ENCODE measurements at regions not wholly inside any gene's neighbourhood (a gene's known extent, or its start where the extent isn't known, plus 50 kb on each side); places are given as distances from the start of the nearest gene placed in this dataset.
A peak's percentile ranks its signal among the peaks of the same experiment; 100 is the strongest.

- ATAC-seq: no peak
- intact Hi-C loops (cut with DNase I, micrococcal nuclease): no loop called here
- no peak for DNase-seq
These were observed 277.1 kb upstream of the PROK2 start for GRCh38 chr3:72062017-72062416.

GRCh38 chr3:72060447-72061034, 275.6 kb upstream of the PROK2 start:
- ATAC-seq (no peak), DNase-seq (no peak)
- intact Hi-C loops (cut with DNase I, micrococcal nuclease): no loop called here

- no peak for DNase-seq
These were observed 273.6 kb upstream of the PROK2 start for GRCh38 chr3:72058493-72059081.

GRCh38 chr3:72055436-72055835, 270.5 kb upstream of the PROK2 start:
- intact Hi-C loops (cut with DNase I, micrococcal nuclease): no loop called here
- DNase-seq (no peak), ATAC-seq (no peak)

More at GRCh38 chr3:72058493-72059081, 273.6 kb upstream of the PROK2 start:
- intact Hi-C loops (cut with DNase I, micrococcal nuclease): no loop called here
- no peak for ATAC-seq

- ATAC-seq: no peak
- intact Hi-C loops (cut with DNase I, micrococcal nuclease): no loop called here
- no peak for DNase-seq
These were observed 270.0 kb upstream of the PROK2 start for GRCh38 chr3:72054976-72055375.

GRCh38 chr3:72052841-72053409, 268.0 kb upstream of the PROK2 start:
- ATAC-seq: no peak
- intact Hi-C loops (cut with DNase I, micrococcal nuclease): no loop called here
- DNase-seq: no peak

GRCh38 chr3:72050771-72051170, 265.8 kb upstream of the PROK2 start:
- ATAC-seq (no peak), DNase-seq (no peak)
- intact Hi-C loops (cut with DNase I, micrococcal nuclease): no loop called here

- DNase-seq (no peak), ATAC-seq (no peak)
- intact Hi-C loops (cut with DNase I, micrococcal nuclease): no loop called here
These were observed 265.2 kb upstream of the PROK2 start for GRCh38 chr3:72050048-72050632.

GRCh38 chr3:72049300-72049699, 264.4 kb upstream of the PROK2 start:
- ATAC-seq (no peak), DNase-seq (no peak)
- intact Hi-C loops (cut with DNase I, micrococcal nuclease): no loop called here

- ATAC-seq (no peak), DNase-seq (no peak)
- intact Hi-C loops (cut with DNase I, micrococcal nuclease): no loop called here
These were observed 263.9 kb upstream of the PROK2 start for GRCh38 chr3:72048873-72049272.

GRCh38 chr3:72047221-72047871, 262.4 kb upstream of the PROK2 start:
- ATAC-seq (no peak), DNase-seq (no peak)
- intact Hi-C loops (cut with DNase I, micrococcal nuclease): no loop called here

- DNase-seq (no peak), ATAC-seq (no peak)
- intact Hi-C loops (cut with DNase I, micrococcal nuclease): no loop called here
These were observed 259.4 kb upstream of the PROK2 start for GRCh38 chr3:72044231-72044855.

- DNase-seq: no peak
- ATAC-seq: no peak
- intact Hi-C loops (cut with DNase I, micrococcal nuclease): no loop called here
These were observed 258.5 kb upstream of the PROK2 start for GRCh38 chr3:72043204-72044133.

GRCh38 chr3:72042397-72043203, 257.7 kb upstream of the PROK2 start:
- no peak for ATAC-seq
- intact Hi-C loops (cut with DNase I, micrococcal nuclease): no loop called here
- DNase-seq: no peak

- intact Hi-C loops (cut with DNase I, micrococcal nuclease): no loop called here
- DNase-seq (peak in 1 of 2 donors; percentile 44), ATAC-seq (no peak)
These were observed 256.6 kb upstream of the PROK2 start for GRCh38 chr3:72041511-72041910.

GRCh38 chr3:72041076-72041475, 256.1 kb upstream of the PROK2 start:
- no peak for ATAC-seq
- intact Hi-C loops (cut with DNase I, micrococcal nuclease): no loop called here
- no peak for DNase-seq

- ATAC-seq: no peak
- intact Hi-C loops (cut with DNase I, micrococcal nuclease): no loop called here
- no peak for DNase-seq
These were observed 254.7 kb upstream of the PROK2 start for GRCh38 chr3:72039677-72040076.

GRCh38 chr3:72036899-72037298, 252.0 kb upstream of the PROK2 start:
- intact Hi-C loops (cut with DNase I, micrococcal nuclease): no loop called here
- DNase-seq (no peak), ATAC-seq (no peak)

Measured in left colon (tissue), 2 donors.